DMS79 (cell line): ENCODE measurements at regions not wholly inside any gene's neighbourhood (a gene's known extent, or its start where the extent isn't known, plus 50 kb on each side); places are given as distances from the start of the nearest gene placed in this dataset.

Source experiments
- DNase-seq: peaks from one replicate; lab custom pipeline; 2025; lab: John Stamatoyannopoulos, UW

GRCh38 chr22:48640890-48641841, 1186.5 kb downstream of the BRD1 start:
- DNase-seq: no peak

GRCh38 chr22:48639896-48640748, 1187.6 kb downstream of the BRD1 start:
- no peak for DNase-seq

- DNase-seq: no peak
These were observed 1188.5 kb downstream of the BRD1 start for GRCh38 chr22:48639021-48639795.

DNA sequence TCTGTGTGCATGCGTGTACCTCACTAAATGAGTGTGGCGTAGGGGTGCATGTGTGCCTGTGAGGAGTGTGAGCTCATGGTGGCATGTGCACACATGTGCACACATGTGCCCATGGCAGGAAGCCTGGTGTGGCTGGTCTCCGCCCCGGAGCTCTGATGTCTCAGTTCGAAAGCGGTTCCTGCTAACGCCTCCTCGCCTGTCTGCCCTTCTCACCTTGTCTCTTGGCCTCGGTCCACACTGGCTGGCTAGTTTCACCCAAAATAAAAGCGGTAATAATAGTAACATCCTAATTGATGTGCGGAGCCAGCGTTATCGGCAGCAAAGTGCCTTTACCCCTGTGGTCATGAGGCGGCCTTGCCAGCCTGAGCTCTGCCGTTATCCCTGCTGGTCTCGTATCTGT, 1190.4 kb downstream of the BRD1 start:
- DNase-seq: no peak

DNA sequence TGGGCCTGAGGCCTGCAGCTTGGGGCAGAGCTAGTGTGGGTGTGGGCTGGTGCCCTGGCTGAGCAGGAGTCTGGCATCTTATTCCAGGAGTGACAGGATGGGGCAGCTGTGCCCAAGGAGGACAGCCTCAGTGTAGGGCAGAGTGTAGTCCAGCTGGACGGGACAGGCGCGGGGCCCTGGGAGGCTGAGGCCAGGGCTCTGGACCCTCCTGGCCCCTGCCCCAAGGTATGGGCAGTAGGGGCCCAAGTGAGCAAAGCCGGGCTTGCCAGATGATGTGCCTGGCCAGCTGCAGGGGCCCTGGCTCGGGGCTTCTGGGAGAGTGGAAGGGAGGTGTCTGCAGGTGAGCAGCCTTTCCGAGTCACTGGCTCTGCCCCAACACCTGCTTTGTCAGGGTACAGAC, 1190.9 kb downstream of the BRD1 start:
- DNase-seq: no peak

DNA sequence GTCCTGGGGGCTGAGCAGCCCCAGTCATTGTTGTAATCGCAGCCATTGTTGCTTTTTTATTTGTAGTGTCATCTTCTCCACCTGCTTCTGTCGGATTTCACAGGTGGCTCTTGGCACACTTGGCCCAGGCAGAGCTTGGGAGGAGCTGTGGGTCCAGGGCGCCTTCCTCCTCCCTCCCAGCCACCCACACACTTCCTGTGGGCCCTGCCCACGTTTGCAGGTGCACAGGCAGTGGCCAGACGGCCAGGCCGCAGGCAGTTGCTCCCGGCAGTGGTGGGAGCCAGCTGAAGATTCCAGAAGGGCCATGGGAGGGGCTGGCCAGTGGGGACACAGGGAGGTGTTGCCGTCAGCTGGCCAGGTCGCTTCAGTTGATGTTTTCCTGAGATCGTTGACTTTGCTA, 1191.9 kb downstream of the BRD1 start:
- no peak for DNase-seq

DNA sequence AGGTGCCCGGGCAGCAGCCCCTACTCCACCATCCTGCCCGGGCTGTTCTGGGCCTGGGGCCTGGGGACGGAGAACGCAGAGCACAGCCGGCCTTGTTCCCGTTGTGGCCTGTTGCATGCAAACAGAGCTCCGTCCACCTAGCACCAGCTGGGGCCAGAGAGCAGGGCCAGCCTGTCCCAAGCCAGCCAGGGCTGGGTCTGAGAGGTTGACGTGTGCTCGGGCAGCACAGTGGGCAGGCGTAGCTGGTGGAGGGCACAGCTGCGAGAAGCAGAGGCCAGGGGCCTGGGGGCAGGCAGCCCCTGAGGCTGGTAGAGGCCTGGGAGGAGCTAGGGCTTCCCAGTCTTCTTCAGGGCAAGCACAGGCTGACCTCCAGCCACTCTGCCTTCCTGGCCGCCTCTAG, 1192.6 kb downstream of the BRD1 start:
- DNase-seq: no peak

DNA sequence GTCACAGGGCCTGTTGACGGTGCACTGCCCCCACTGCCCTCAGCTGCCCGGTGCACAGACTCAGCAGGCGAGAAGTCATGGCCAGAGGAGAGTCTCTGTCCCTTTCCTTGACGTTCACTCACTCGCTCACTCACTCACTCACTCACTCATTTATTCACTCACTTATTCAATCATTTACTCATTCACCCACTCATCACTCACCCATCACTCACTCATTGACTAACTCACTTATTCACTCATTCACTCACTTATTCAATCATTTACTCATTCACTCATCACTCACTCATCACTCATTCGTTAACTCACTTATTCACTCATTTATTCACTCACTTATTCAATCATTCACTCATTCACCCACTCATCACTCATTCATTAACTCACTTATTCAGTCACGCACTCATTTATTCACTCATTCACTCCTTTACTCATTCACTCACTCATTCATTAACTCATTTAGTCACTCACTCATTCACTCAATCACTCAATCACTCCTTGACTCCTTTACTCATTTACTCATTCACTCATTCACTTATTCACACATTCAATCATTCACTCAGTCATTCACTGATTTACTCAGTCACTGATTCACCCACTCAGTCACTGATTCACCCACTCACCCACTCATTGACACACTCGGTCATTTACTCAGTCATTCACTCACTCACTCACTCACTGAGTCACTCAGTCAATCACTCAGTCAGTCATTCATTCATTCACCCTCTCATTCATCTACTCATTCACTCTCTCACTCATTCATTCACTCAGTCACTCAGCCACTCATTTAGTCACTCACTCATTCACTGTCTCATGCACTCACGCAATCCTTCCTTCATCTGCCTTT, 1193.5 kb downstream of the BRD1 start:
- DNase-seq: no peak

DNA sequence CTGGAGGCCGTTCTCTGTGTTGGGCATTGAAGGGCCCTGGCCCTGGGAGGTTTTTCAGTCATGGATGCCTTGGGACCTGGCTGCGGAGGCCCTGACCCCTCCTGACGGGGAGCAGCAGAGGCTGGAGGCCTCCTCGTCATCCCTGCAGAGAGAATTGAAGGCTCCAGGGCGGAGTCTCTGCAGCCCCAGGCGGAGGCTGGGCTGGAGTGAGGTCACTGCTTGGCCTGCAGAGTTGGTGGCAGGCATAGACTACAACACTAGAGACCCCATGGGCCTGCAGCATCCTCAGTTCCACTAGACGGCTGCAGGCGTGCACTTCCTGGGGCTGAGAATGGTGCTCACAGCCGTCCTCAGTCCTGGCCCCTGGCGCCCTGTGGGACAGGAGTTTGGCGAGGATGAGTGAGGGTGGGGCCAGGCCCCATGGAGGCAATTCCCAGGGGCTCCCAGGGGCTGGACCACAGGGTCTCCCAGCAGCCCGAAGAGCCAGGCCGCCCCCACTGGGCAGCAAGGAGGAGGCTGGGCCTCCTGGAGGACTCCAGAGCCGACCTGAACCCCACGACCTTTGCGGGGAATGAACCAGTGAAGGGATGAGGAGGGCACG, 1194.9 kb downstream of the BRD1 start:
- DNase-seq: no peak

DNA sequence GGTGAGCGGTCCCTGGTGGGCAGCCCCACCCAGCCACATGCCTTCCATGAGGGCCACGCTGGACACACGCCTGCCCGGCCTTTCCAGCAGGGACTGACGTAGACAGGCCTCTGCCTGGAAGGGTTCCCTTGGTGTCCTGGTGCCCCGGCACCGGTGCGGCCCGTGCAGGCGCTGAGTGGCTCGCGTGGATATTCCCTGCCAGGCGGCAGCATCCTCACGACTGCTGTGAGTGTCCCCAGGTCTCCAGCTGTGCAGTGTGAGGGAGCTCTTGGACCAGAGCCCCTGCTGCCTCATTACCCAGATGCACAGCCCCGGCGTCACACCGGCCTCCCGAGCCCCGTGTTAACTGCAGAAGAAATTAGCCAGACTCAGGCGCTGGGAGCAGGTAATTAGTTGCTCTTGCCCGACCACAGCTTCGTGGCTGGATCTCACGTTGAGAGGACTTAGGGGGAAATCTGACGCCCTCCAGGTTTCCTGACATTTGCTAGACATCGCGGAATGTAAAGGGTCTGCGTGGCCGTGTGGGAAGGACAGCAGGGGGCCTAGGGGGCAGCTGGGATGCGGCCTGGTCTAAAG, 1196.3 kb downstream of the BRD1 start:
- DNase-seq: no peak

GRCh38 chr22:48630848-48631247, 1196.8 kb downstream of the BRD1 start:
- DNase-seq: no peak

DNA sequence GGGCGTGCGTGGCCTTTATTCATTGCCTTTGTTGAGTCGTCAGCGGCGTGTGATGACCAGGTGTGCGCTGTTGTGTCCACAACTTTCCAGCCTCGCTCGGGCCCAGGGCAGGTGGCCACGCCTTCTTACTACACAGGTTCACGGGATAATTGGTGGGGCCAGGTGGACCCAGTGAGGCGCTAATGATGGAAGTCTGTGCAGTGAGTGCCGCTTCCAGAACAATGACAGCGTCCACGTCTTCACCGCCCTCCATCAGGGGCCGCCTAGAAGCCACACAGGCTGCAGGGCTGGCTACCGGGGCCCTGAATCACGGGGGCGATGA, 1197.3 kb downstream of the BRD1 start:
- DNase-seq: no peak

- no peak for DNase-seq
These were observed 1197.8 kb downstream of the BRD1 start for GRCh38 chr22:48629631-48630432.

GRCh38 chr22:48628891-48629543, 1198.7 kb downstream of the BRD1 start:
- no peak for DNase-seq

DNA sequence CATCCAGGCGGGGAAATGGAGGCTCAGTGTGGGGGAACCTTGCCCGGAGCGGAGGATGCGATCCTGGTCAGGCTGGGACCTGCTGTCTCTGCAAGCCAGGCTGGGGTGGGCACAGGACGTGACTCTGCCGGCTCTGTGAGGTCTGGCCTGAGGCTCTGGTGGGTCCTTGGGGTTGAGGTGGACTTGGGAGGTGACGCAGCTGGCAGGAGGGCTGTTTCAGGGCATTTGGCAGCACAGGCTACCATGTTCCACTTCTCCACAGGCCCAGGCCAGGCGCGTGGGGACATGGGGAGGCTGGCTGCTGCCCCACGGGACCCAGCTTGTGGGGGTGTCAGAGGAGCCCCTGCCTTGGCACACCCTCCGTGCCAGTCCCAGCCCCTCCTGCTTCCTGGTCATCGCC, 1199.7 kb downstream of the BRD1 start:
- DNase-seq: no peak

DNA sequence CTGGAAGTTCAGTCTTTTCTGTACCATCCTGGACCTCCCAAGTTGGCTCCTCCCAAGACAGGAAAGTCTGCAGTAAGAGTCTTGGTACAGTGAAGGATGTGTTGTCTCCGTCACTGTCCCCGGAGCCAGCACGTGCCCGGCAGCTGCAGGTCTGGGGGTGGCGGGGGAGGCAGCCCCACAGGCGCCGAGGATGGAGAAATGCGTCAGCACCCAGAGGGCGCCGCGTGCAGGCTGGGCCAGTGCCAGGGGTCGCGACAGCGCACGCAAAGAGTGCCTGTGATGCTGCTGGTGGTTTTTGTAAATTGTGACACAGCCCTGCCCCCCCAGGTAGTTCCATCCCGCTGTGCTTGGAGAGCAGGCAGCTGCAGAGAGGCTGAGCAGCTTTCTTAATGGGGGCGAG, 1200.5 kb downstream of the BRD1 start:
- no peak for DNase-seq

- DNase-seq: no peak
These were observed 1203.3 kb downstream of the BRD1 start for GRCh38 chr22:48624401-48624800.

DNA sequence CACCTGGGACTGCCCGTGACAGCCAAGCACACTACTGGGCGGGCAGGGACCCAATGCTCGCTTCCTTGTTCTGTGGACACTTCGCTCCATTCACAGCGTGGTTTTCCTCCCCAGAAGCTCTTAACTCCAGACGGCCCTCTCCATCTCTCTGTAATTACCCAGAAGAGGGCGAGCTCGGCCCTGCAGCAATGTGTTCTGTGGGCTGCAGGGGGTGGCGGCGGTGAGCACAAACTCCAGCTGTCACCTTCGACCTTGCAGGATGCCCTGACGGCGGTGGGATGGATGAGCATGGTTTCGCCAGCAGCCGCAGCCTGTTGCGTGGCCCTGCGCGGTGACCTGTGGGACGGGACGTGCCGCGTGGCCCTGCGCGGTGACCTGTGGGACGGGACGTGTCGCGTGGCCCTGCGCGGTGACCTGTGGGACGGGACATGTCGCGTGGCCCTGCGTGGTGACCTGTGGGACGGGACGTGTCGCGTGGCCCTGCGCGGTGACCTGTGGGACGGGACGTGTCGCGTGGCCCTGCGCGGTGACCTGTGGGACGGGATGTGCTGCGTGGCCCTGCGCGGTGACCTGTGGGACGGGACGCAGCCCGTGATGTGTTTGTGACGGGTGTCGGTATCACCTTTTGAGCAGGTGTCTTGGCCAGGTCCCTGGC, 1204.7 kb downstream of the BRD1 start:
- DNase-seq: no peak

GRCh38 chr22:48621085-48621484, 1206.6 kb downstream of the BRD1 start:
- DNase-seq: no peak
